Activated CD8-positive, alpha-beta T cell treated with anti-CD3 and anti-CD28 coated beads for 36 hours (primary cell): ENCODE measurements at regions not wholly inside any gene's neighbourhood (a gene's known extent, or its start where the extent isn't known, plus 50 kb on each side); places are given as distances from the start of the nearest gene placed in this dataset.

ENCODE experiments used
- ATAC-seq: fragments of 200-7000 bp; cut with Tn5 transposase; one replicate; pipeline ENCODE4 v1.10.0; 2021; ENCODE audit warnings: mild to moderate bottlenecking, moderate library complexity
- CTCF ChIA-PET: fragments of 350-600 bp; sonication (Branson Sonifier 250); formaldehyde crosslinking; loops from one replicate; lab custom pipeline; 2021; ENCODE audit warnings: antibody characterized with exemption; lab: Charles Lee
- POLR2A ChIA-PET: fragments of 350-600 bp; sonication (Branson Sonifier 250); formaldehyde crosslinking; loops from one replicate; lab custom pipeline; 2021; ENCODE audit warnings: antibody characterized with exemption; lab: Charles Lee
- DNase-seq: peaks from one replicate; pipeline ENCODE4 v3.0.0-alpha.2; 2020
- H3K27ac Mint-ChIP-seq: one replicate; pipeline ENCODE4 v1.8.0; 2021; ENCODE audit warnings: mild to moderate bottlenecking, mixed read lengths
- H3K27me3 Mint-ChIP-seq: one replicate; pipeline ENCODE4 v1.8.0; 2021; ENCODE audit warnings: mixed read lengths
- H3K36me3 Mint-ChIP-seq: one replicate; pipeline ENCODE4 v1.8.0; 2021; ENCODE audit warnings: low read depth, mixed read lengths
- H3K4me1 Mint-ChIP-seq: one replicate; pipeline ENCODE4 v1.8.0; 2021; ENCODE audit warnings: low read depth, mixed read lengths
- H3K4me3 Mint-ChIP-seq: one replicate; pipeline ENCODE4 v1.8.0; 2021; ENCODE audit warnings: mild to moderate bottlenecking, moderate library complexity, mixed read lengths
- H3K9me3 Mint-ChIP-seq: one replicate; pipeline ENCODE4 v1.8.0; 2021; ENCODE audit warnings: mixed read lengths
- intact Hi-C: fragments of 100-400 bp; cut with micrococcal nuclease; formaldehyde crosslinking; loops from one replicate; pipeline ENCODE4 v1.10.0; 2022
- TF ChIP-seq, protein P1 (sequence below): fragments of 200-600 bp; IDR thresholded peaks from one replicate; pipeline ENCODE4 v1.8.0; 2022; ENCODE audit warnings: antibody characterized with exemption, mild to moderate bottlenecking

DNA sequence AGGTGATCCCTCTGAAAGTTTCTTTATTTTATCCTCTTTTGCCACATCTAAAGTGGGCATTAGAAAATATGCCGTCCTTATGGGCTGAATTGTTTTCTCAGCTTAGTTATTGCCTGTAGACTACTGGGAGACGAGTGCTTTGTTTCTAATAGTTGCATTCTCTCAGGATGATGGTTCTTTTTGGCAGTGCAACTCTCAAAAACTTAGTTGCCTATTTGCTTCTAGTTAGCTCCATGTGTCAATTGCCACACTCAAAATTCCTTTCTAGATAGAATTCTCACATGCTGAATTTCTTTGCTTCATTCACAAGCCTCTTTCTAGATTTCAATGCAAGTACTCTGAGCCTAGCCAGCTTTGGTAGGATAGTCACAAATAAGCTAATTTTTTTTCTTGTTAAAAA lies 155.5 kb downstream of the FGF10 start:
- ATAC-seq: no peak
- no peaks in the 10 kb centered on the region for H3K36me3 Mint-ChIP-seq
- H3K4me3 Mint-ChIP-seq: no peak overlapping the region
- H3K4me1 Mint-ChIP-seq: no peaks in the 10 kb centered on the region
- ChIA-PET CTCF (no interaction called here), POLR2A (no interaction called here)
- no peak overlapping the region for H3K27ac Mint-ChIP-seq
- no peak for DNase-seq
- peaks cover 2% of the 10 kb centered on the region for H3K9me3 Mint-ChIP-seq
- intact Hi-C loops: no loop called here
- TF ChIP-seq, protein P1, sequence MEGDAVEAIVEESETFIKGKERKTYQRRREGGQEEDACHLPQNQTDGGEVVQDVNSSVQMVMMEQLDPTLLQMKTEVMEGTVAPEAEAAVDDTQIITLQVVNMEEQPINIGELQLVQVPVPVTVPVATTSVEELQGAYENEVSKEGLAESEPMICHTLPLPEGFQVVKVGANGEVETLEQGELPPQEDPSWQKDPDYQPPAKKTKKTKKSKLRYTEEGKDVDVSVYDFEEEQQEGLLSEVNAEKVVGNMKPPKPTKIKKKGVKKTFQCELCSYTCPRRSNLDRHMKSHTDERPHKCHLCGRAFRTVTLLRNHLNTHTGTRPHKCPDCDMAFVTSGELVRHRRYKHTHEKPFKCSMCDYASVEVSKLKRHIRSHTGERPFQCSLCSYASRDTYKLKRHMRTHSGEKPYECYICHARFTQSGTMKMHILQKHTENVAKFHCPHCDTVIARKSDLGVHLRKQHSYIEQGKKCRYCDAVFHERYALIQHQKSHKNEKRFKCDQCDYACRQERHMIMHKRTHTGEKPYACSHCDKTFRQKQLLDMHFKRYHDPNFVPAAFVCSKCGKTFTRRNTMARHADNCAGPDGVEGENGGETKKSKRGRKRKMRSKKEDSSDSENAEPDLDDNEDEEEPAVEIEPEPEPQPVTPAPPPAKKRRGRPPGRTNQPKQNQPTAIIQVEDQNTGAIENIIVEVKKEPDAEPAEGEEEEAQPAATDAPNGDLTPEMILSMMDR: no peak
- no peaks in the 10 kb centered on the region for H3K27me3 Mint-ChIP-seq

GRCh38 chr5:44225231-44226160 lies 163.7 kb downstream of the FGF10 start:
- ChIA-PET POLR2A (no interaction called here), CTCF (no interaction called here)
- no peak for ATAC-seq
- Mint-ChIP-seq H3K4me3 (no peak overlapping the region), H3K4me1 (no peaks in the 10 kb centered on the region), H3K9me3 (peaks cover 8% of the 10 kb centered on the region), H3K27me3 (no peaks in the 10 kb centered on the region), H3K27ac (no peak overlapping the region), H3K36me3 (no peaks in the 10 kb centered on the region)
- intact Hi-C loops: no loop called here
- no peak for DNase-seq
- TF ChIP-seq, protein P1: no peak

- POLR2A ChIA-PET: no interaction called here
- H3K27me3 Mint-ChIP-seq: no peaks in the 10 kb centered on the region
Observed at GRCh38 chr5:44199408-44199807, 189.8 kb downstream of the FGF10 start.

GRCh38 chr5:44189255-44189654 lies 200.0 kb downstream of the FGF10 start:
- ChIA-PET POLR2A (no interaction called here), CTCF (no interaction called here)
- Mint-ChIP-seq H3K36me3 (no peaks in the 10 kb centered on the region), H3K27me3 (no peaks in the 10 kb centered on the region), H3K4me1 (no peaks in the 10 kb centered on the region), H3K27ac (no peak overlapping the region), H3K4me3 (no peak overlapping the region), H3K9me3 (peaks cover 11% of the 10 kb centered on the region)
- TF ChIP-seq, protein P1: no peak
- ATAC-seq: no peak
- DNase-seq: no peak
- intact Hi-C loops: no loop called here

More at GRCh38 chr5:44199408-44199807, 189.8 kb downstream of the FGF10 start:
- intact Hi-C loops: no loop called here
- DNase-seq: no peak
- no peak overlapping the region for H3K4me3 Mint-ChIP-seq
- TF ChIP-seq, protein P1: no peak
- H3K27ac Mint-ChIP-seq: no peak overlapping the region
- H3K36me3 Mint-ChIP-seq: no peaks in the 10 kb centered on the region
- H3K9me3 Mint-ChIP-seq: peaks cover 24% of the 10 kb centered on the region
- H3K4me1 Mint-ChIP-seq: no peaks in the 10 kb centered on the region
- CTCF ChIA-PET: no interaction called here
- no peak for ATAC-seq

GRCh38 chr5:44187973-44188372 lies 201.2 kb downstream of the FGF10 start:
- CTCF ChIA-PET: no interaction called here
- ATAC-seq: no peak
- TF ChIP-seq, protein P1: no peak
- Mint-ChIP-seq H3K27me3 (no peaks in the 10 kb centered on the region), H3K4me1 (no peaks in the 10 kb centered on the region), H3K27ac (no peak overlapping the region), H3K36me3 (no peaks in the 10 kb centered on the region), H3K4me3 (no peak overlapping the region), H3K9me3 (peaks cover 7% of the 10 kb centered on the region)
- POLR2A ChIA-PET: no interaction called here
- intact Hi-C loops: no loop called here
- DNase-seq: no peak
